Epithelial cell of prostate (primary cell): ENCODE measurements at regions not wholly inside any gene's neighbourhood (a gene's known extent, or its start where the extent isn't known, plus 50 kb on each side); places are given as distances from the start of the nearest gene placed in this dataset.
"Not testable (repeated sequence)": the region's sequence is repeated elsewhere in the genome, so short reads cannot be mapped to it uniquely, and the experiment has no call there.

Experiments
- DNase-seq: peaks from one replicate; pipeline ENCODE4 v3.0.0-alpha.2; 2011; ENCODE audit warnings: low read depth, low spot score
- H3K27ac ChIP-seq: fragments of 450-650 bp; 2 replicates; pipeline ENCODE4 v1.5.1; 2017; ENCODE audit warnings: mild to moderate bottlenecking

DNA sequence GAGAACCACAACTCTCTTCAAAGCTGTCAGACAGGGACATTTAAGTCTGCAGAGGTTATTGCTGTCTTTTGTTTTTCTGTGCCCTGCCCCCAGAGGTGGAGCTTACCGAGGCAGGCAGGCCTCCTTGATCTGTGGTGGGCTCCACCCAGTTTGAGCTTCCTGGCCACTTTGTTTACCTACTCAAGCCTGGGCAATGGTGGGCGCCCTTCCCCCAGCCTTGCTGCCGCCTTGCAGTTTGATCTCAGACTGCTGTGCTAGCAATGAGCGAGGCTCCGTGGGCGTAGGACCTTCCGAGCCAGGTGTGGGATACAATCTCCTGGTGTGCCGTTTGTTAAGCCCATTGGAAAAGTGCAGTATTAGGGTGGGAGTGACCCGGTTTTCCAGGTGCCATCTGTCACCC lies 822.1 kb downstream of the KCNMA1 start:
- not testable (repeated sequence) for DNase-seq, H3K27ac ChIP-seq

GRCh38 chr10:76811430-76811829 lies 826.2 kb downstream of the KCNMA1 start:
- no peak for DNase-seq
- H3K27ac ChIP-seq, result no peak overlapping the region

- DNase-seq, result no peak
Observed at GRCh38 chr10:76788452-76788811, 849.2 kb downstream of the KCNMA1 start.

GRCh38 chr10:76787746-76788451 lies 849.7 kb downstream of the KCNMA1 start:
- no peak for DNase-seq
- no peak overlapping the region for H3K27ac ChIP-seq

More at GRCh38 chr10:76788452-76788811, 849.2 kb downstream of the KCNMA1 start:
- no peak overlapping the region for H3K27ac ChIP-seq

DNA sequence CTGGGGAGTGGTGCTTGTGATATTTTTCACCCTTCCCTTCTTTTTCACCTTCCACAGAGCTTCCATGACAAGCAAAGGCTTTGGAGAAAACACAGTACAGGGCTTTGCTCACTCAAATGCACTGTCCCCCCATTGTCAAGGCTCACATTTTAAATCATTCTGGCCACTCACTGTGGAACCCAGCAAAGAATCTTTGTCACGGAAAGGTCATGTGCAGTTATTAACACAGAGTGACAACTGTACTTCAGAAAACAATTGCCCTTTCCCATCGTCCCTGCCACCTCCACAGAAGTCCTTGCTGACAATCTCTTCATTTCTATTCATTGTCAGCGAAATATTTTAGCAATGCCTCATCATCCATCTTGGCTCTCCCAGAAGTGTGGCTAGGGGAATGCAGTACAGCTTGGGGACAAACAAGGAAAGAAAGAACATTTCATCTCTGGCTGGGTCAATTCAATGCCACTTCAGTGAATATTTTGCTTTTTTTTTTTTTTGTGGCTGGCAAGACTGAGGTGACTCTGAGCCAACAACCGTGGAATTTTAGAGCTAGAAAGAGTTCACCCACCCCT lies 851.0 kb downstream of the KCNMA1 start:
- DNase-seq, result no peak
- H3K27ac ChIP-seq, result no peak overlapping the region

DNA sequence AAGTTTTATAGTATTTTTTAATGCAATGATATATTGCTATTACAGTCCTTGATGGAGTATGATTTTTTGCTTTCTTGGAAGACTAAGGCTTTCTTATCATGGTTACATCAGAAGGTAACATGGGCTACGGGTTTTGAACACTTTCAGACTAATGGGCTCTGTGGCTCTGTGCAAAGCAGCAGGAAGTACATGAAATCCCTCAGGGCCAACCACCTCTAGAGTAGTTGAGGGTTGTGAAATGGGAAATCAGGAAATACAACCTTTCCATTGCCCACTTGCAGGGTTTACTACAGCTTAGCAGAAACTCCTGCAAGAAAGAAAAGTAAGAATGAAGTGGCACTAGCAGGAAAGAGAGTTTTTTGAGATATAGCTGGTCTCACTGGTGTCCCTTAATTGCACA lies 853.5 kb downstream of the KCNMA1 start:
- no peak for DNase-seq

GRCh38 chr10:76779796-76780301 lies 857.8 kb downstream of the KCNMA1 start:
- no peak for DNase-seq
- H3K27ac ChIP-seq, result no peak overlapping the region

More for the DNA sequence above, 853.5 kb downstream of the KCNMA1 start:
- H3K27ac ChIP-seq, result no peak overlapping the region

GRCh38 chr10:76778914-76779795 lies 858.5 kb downstream of the KCNMA1 start:
- no peak for DNase-seq
- no peak overlapping the region for H3K27ac ChIP-seq

DNA sequence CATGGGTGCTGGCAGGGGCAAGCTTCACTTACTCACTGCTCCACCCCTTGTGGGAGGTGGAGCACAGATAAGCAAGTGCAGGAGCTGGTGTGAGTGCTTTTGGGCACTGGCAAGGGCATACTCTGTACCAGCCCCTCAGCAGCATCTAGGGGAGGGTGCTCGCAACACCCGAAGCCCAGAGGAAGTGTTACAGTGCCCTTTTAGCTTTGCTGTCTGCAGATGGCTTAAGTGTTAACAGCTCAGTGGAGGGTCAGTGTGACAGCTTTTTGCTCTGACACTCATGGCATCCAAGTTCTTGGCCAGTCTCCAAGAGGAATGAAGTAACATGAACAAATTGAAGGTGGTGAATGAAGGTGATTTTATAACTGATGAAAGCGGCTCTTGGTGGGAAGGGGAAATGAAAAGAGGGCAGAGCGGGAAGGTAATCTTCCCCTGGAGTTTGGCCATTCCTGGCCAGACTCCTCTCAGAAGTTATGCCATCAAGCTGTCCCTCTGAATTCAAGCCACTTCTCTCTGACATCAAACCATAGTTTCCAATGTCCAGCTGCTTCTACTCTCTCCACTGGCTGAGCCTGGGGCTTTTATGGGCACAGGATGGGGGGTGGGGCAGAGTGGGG lies 862.5 kb downstream of the KCNMA1 start:
- H3K27ac ChIP-seq, result no peak overlapping the region
- no peak for DNase-seq

DNA sequence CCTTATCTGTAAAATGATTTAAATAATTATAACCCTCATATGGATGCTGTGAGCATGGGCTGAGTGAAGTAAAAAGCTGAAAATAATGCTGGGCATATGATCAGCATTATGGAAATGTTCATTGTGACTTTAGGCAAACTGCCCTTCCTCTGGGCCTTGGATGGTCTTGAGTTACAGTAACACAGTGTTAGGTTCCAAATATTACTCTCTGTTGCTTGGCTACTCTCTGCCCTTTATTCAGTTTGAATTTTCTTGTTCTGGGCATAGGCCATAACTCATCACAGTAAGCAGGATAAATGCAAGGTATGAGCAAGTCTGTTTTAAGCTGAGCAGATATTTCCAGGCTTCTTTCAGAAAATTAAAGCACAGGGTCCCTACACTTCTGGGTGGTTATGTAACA lies 868.0 kb downstream of the KCNMA1 start:
- no peak overlapping the region for H3K27ac ChIP-seq
- no peak for DNase-seq

DNA sequence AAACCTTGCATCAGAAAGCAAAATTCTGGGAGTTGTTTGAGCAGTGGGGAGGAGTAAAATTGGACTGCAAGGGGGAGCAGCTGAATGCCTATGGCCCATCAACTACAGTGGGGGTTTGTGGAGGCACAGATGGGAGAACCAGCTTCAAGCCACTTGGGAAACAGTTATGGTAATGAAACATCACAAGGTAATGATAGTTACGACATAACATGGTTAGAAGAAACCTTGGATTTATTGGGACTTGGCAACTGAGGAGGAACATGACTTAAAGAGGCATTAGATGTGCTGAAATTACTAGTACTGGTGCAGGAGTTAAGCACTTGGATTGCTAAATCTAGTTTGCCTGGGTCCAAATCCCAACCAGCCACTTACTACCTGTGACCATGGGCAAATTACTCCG lies 868.4 kb downstream of the KCNMA1 start:
- no peak overlapping the region for H3K27ac ChIP-seq
- no peak for DNase-seq

- no peak overlapping the region for H3K27ac ChIP-seq
- no peak for DNase-seq
Observed at GRCh38 chr10:76766682-76767081, 870.9 kb downstream of the KCNMA1 start.

- not testable (repeated sequence) for DNase-seq, H3K27ac ChIP-seq
Observed at GRCh38 chr10:76764921-76765320, 872.7 kb downstream of the KCNMA1 start.

DNA sequence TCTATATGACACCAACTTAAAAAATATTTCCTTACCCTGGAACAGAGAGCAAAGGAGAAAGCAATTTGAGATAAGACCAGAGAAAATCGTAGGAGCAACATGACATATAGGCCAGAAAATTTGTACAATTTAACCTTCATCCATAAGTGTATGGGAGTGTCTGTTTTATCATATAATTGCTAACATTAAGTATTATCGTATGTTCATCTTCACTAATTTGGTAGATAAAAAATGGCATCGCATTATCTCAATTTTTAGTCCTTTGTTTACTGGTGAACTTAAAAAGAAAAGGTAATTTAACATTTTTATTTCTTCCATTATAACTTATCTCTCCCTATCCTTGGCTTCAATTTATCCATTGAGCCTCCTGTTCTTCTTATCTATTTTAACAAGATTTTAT lies 873.4 kb downstream of the KCNMA1 start:
- DNase-seq, result no peak
- H3K27ac ChIP-seq, result no peak overlapping the region

- no peak for DNase-seq
- no peak overlapping the region for H3K27ac ChIP-seq
Observed at GRCh38 chr10:76763376-76763775, 874.2 kb downstream of the KCNMA1 start.

DNA sequence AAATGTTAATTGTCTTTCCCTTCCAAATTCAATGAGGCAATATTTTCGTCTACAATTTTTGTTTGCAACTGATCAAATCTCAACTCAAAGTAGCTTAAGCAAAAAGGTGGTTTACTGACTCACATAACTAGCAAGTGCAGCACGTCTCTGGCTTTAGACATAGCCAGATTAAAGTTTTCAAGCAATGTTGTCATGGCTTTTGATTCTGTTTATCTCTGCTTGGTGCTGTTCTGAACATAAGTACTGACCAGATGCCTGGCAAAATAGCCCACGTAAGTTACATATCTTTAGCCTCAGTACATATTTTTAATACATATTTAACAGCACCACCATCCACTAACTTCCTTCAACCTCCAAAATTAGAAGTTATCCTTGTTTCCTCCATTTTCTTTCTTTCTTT lies 877.9 kb downstream of the KCNMA1 start:
- no peak for DNase-seq
- no peak overlapping the region for H3K27ac ChIP-seq

DNA sequence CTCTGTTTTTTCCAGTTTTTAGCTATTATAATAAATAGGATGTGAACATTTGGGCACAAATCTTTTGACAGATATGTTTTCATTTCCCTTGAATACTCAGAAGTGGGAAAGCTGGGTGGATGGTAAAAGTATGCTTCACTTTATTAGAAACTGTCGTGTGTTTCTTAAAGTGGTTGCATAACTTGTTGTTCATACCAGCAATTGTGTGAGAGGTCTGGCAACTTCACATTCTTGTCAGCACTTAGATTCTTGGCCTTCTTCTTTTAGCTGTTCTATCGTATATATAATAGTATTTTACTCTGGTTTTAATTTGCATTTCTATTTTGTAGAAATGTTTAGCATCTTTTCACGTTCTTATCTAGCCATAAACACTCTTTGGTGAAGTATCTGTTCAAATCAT lies 894.4 kb downstream of the KCNMA1 start:
- no peak overlapping the region for H3K27ac ChIP-seq
- DNase-seq, result no peak

GRCh38 chr10:76740514-76740913 lies 897.1 kb downstream of the KCNMA1 start:
- DNase-seq, result no peak
- H3K27ac ChIP-seq, result no peak overlapping the region

GRCh38 chr10:76738991-76739390 lies 898.6 kb downstream of the KCNMA1 start:
- no peak overlapping the region for H3K27ac ChIP-seq
- no peak for DNase-seq

GRCh38 chr10:76736815-76737618 lies 900.6 kb downstream of the KCNMA1 start:
- no peak overlapping the region for H3K27ac ChIP-seq
- no peak for DNase-seq
